Right atrium auricular region (tissue), 2 donors: ENCODE measurements at regions not wholly inside any gene's neighbourhood (a gene's known extent, or its start where the extent isn't known, plus 50 kb on each side); places are given as distances from the start of the nearest gene placed in this dataset.

Experiments
- DNase-seq: peaks from one replicate; pipeline ENCODE4 v3.0.0-alpha.2; 2019; ENCODE audit warnings: low spot score
- H3K27ac ChIP-seq, 2 donors: fragments of 200-600 bp; sonication (generic); 1 replicate in 1 of 2; 2 replicates in 1 of 2; pipeline ENCODE4 v1.5.1; 2016 to 2019
- H3K27me3 ChIP-seq, 2 donors: fragments of 200-600 bp; sonication (generic); one replicate each; pipeline versions ENCODE4 v1.5.1 to v1.6.0; 2017 to 2019
- H3K36me3 ChIP-seq: fragments of 200-600 bp; sonication (generic); one replicate; pipeline ENCODE4 v1.5.1; 2016
- H3K4me1 ChIP-seq, 2 donors: fragments of 200-600 bp; sonication (generic); one replicate each; pipeline versions ENCODE4 v1.5.1 to v1.6.0; 2017 to 2019
- H3K4me3 ChIP-seq, 2 donors: fragments of 200-600 bp; sonication (generic); 1 replicate in 1 of 2; 2 replicates in 1 of 2; pipeline ENCODE4 v1.5.1; 2017 to 2019; ENCODE audit warnings: mild to moderate bottlenecking in 1 of 2, moderate library complexity in 1 of 2
- H3K9me3 ChIP-seq, 2 donors: fragments of 200-600 bp; sonication (generic); one replicate each; pipeline ENCODE4 v1.5.1; 2019
- CTCF ChIP-seq, 2 donors: fragments of 200-600 bp; sonication (generic); IDR thresholded peaks; one replicate each; pipeline ENCODE4 v1.5.1; 2019; ENCODE audit warnings: antibody characterized with exemption in 2 of 2

GRCh38 chr5:171509467-171509866 lies 90.0 kb downstream of the FGF18 start:
- Histone ChIP-seq H3K9me3 (no peaks in the 10 kb centered on the region), H3K27me3 (no peaks in the 10 kb centered on the region), H3K36me3 (no peaks in the 10 kb centered on the region), H3K27ac (no peak overlapping the region), H3K4me1 (no peaks in the 10 kb centered on the region), H3K4me3 (no peak overlapping the region)
- no peak for DNase-seq
- TF ChIP-seq CTCF (IDR thresholded peaks at IDR 0.05) = no peak

- Histone ChIP-seq H3K4me3 (no peak overlapping the region), H3K27me3 (no peaks in the 10 kb centered on the region), H3K36me3 (no peaks in the 10 kb centered on the region), H3K4me1 (no peaks in the 10 kb centered on the region), H3K27ac (no peak overlapping the region), H3K9me3 (no peaks in the 10 kb centered on the region)
- DNase-seq = no peak
- no peak for TF ChIP-seq CTCF (IDR thresholded peaks at IDR 0.05)
Observed at GRCh38 chr5:171512397-171512796, 93.0 kb downstream of the FGF18 start.

- no peak overlapping the region for H3K27ac ChIP-seq
- DNase-seq = no peak
- H3K4me1 ChIP-seq = no peaks in the 10 kb centered on the region
- TF ChIP-seq CTCF (IDR thresholded peaks at IDR 0.05) = no peak
- no peaks in the 10 kb centered on the region for H3K36me3 ChIP-seq
- no peaks in the 10 kb centered on the region for H3K27me3 ChIP-seq
- no peak overlapping the region for H3K4me3 ChIP-seq
- H3K9me3 ChIP-seq = no peaks in the 10 kb centered on the region
Observed at GRCh38 chr5:171513591-171513990, 94.1 kb downstream of the FGF18 start.

- no peak for DNase-seq
- no peak overlapping the region for H3K4me3 ChIP-seq
- no peaks in the 10 kb centered on the region for H3K9me3 ChIP-seq
- no peaks in the 10 kb centered on the region for H3K36me3 ChIP-seq
- H3K27ac ChIP-seq = no peak overlapping the region
- H3K4me1 ChIP-seq = peaks cover 0 to 22% of the 10 kb centered on the region in 2 donors
- TF ChIP-seq CTCF (IDR thresholded peaks at IDR 0.05) = no peak
- no peaks in the 10 kb centered on the region for H3K27me3 ChIP-seq
Observed at GRCh38 chr5:171518916-171519315, 99.5 kb downstream of the FGF18 start.

GRCh38 chr5:171520300-171521174 lies 101.1 kb downstream of the FGF18 start:
- no peak for DNase-seq
- Histone ChIP-seq H3K4me1 (peaks cover 0 to 32% of the 10 kb centered on the region in 2 donors), H3K27me3 (no peaks in the 10 kb centered on the region), H3K27ac (peak overlapping the region in 1 of 2 donors; percentile 14), H3K36me3 (no peaks in the 10 kb centered on the region), H3K4me3 (no peak overlapping the region), H3K9me3 (no peaks in the 10 kb centered on the region)
- TF ChIP-seq CTCF (IDR thresholded peaks at IDR 0.05) = no peak
